ENCODE measurements at regions not wholly inside any gene's neighbourhood (a gene's known extent, or its start where the extent isn't known, plus 50 kb on each side); places are given as distances from the start of the nearest gene placed in this dataset.

GRCh38 chr13:102956449-102956848 lies 109.8 kb downstream of the SLC10A2 start:
- Mint-ChIP-seq H3K27me3 (ENCODE audit: low read depth) (peaks cover 3% of the 10 kb centered on the region), H3K36me3 (ENCODE audit: low read depth) (no peaks in the 10 kb centered on the region), H3K9me3 (no peaks in the 10 kb centered on the region), H3K27ac (no peak overlapping the region), H3K4me3 (no peak overlapping the region), H3K4me1 (ENCODE audit: low read depth) (no peaks in the 10 kb centered on the region)
- CTCF ChIA-PET: no interaction called here
- no peak for DNase-seq
- intact Hi-C loops (cut with micrococcal nuclease): no loop called here

- intact Hi-C loops (cut with micrococcal nuclease): no loop called here
- Mint-ChIP-seq H3K27ac (no peak overlapping the region), H3K9me3 (no peaks in the 10 kb centered on the region), H3K27me3 (ENCODE audit: low read depth) (peaks cover under 1% of the 10 kb centered on the region), H3K4me3 (no peak overlapping the region), H3K4me1 (ENCODE audit: low read depth) (no peaks in the 10 kb centered on the region), H3K36me3 (ENCODE audit: low read depth) (no peaks in the 10 kb centered on the region)
- CTCF ChIA-PET: no interaction called here
- no peak for DNase-seq
Observed at GRCh38 chr13:102954350-102954749, 108.5 kb downstream of the ERCC5 start.

- H3K27ac Mint-ChIP-seq: no peak overlapping the region
- peaks cover 9% of the 10 kb centered on the region for H3K27me3 Mint-ChIP-seq (ENCODE audit: low read depth)
- H3K36me3 Mint-ChIP-seq (ENCODE audit: low read depth): no peaks in the 10 kb centered on the region
- intact Hi-C loops (cut with micrococcal nuclease): no loop called here
- H3K4me3 Mint-ChIP-seq: no peak overlapping the region
- no peaks in the 10 kb centered on the region for H3K9me3 Mint-ChIP-seq
- no peaks in the 10 kb centered on the region for H3K4me1 Mint-ChIP-seq (ENCODE audit: low read depth)
- CTCF ChIA-PET: no interaction called here
- no peak for DNase-seq
Observed at GRCh38 chr13:102951808-102952207, 106.0 kb downstream of the ERCC5 start.

GRCh38 chr13:102947745-102948405 lies 102.0 kb downstream of the ERCC5 start:
- Mint-ChIP-seq H3K27me3 (ENCODE audit: low read depth) (peaks cover 15% of the 10 kb centered on the region), H3K27ac (no peak overlapping the region), H3K4me3 (no peak overlapping the region), H3K4me1 (ENCODE audit: low read depth) (no peaks in the 10 kb centered on the region), H3K9me3 (no peaks in the 10 kb centered on the region), H3K36me3 (ENCODE audit: low read depth) (no peaks in the 10 kb centered on the region)
- no peak for DNase-seq
- intact Hi-C loops (cut with micrococcal nuclease): no loop called here
- CTCF ChIA-PET: no interaction called here

GRCh38 chr13:102945886-102946285 lies 100.1 kb downstream of the ERCC5 start:
- H3K9me3 Mint-ChIP-seq: peaks cover 3% of the 10 kb centered on the region
- H3K36me3 Mint-ChIP-seq (ENCODE audit: low read depth): no peaks in the 10 kb centered on the region
- no peak overlapping the region for H3K4me3 Mint-ChIP-seq
- peaks cover 22% of the 10 kb centered on the region for H3K27me3 Mint-ChIP-seq (ENCODE audit: low read depth)
- no peak overlapping the region for H3K27ac Mint-ChIP-seq
- DNase-seq: no peak
- intact Hi-C loops (cut with micrococcal nuclease): no loop called here
- H3K4me1 Mint-ChIP-seq (ENCODE audit: low read depth): no peaks in the 10 kb centered on the region
- CTCF ChIA-PET: no interaction called here

GRCh38 chr13:102945324-102945815 lies 99.5 kb downstream of the ERCC5 start:
- no peak overlapping the region for H3K27ac Mint-ChIP-seq
- H3K36me3 Mint-ChIP-seq (ENCODE audit: low read depth): no peaks in the 10 kb centered on the region
- no peak overlapping the region for H3K4me3 Mint-ChIP-seq
- DNase-seq: no peak
- CTCF ChIA-PET: no interaction called here
- intact Hi-C loops (cut with micrococcal nuclease): no loop called here
- peaks cover 23% of the 10 kb centered on the region for H3K27me3 Mint-ChIP-seq (ENCODE audit: low read depth)
- no peaks in the 10 kb centered on the region for H3K4me1 Mint-ChIP-seq (ENCODE audit: low read depth)
- peaks cover 3% of the 10 kb centered on the region for H3K9me3 Mint-ChIP-seq

- intact Hi-C loops (cut with micrococcal nuclease): no loop called here
- Mint-ChIP-seq H3K4me3 (no peak overlapping the region), H3K27ac (no peak overlapping the region), H3K36me3 (ENCODE audit: low read depth) (no peaks in the 10 kb centered on the region), H3K4me1 (ENCODE audit: low read depth) (no peaks in the 10 kb centered on the region), H3K9me3 (peaks cover 3% of the 10 kb centered on the region), H3K27me3 (ENCODE audit: low read depth) (peaks cover 26% of the 10 kb centered on the region)
- DNase-seq: no peak
- CTCF ChIA-PET: no interaction called here
Observed at GRCh38 chr13:102944821-102945220, 99.0 kb downstream of the ERCC5 start.

- Mint-ChIP-seq H3K4me1 (ENCODE audit: low read depth) (no peaks in the 10 kb centered on the region), H3K27me3 (ENCODE audit: low read depth) (peaks cover 21% of the 10 kb centered on the region), H3K4me3 (no peak overlapping the region), H3K36me3 (ENCODE audit: low read depth) (no peaks in the 10 kb centered on the region), H3K27ac (no peak overlapping the region), H3K9me3 (peaks cover 3% of the 10 kb centered on the region)
- intact Hi-C loops (cut with micrococcal nuclease): no loop called here
- no peak for DNase-seq
- CTCF ChIA-PET: no interaction called here
Observed at GRCh38 chr13:102940770-102941169, 94.9 kb downstream of the ERCC5 start.

GRCh38 chr13:102940143-102940542 lies 94.3 kb downstream of the ERCC5 start:
- DNase-seq: no peak
- peaks cover 21% of the 10 kb centered on the region for H3K27me3 Mint-ChIP-seq (ENCODE audit: low read depth)
- H3K4me3 Mint-ChIP-seq: no peak overlapping the region
- H3K27ac Mint-ChIP-seq: no peak overlapping the region
- peaks cover 3% of the 10 kb centered on the region for H3K9me3 Mint-ChIP-seq
- H3K36me3 Mint-ChIP-seq (ENCODE audit: low read depth): no peaks in the 10 kb centered on the region
- H3K4me1 Mint-ChIP-seq (ENCODE audit: low read depth): no peaks in the 10 kb centered on the region
- CTCF ChIA-PET: no interaction called here
- intact Hi-C loops (cut with micrococcal nuclease): no loop called here

- no peaks in the 10 kb centered on the region for H3K36me3 Mint-ChIP-seq (ENCODE audit: low read depth)
- CTCF ChIA-PET: no interaction called here
- no peak for DNase-seq
- H3K4me1 Mint-ChIP-seq (ENCODE audit: low read depth): no peaks in the 10 kb centered on the region
- no peak overlapping the region for H3K4me3 Mint-ChIP-seq
- no peak overlapping the region for H3K27ac Mint-ChIP-seq
- peaks cover 15% of the 10 kb centered on the region for H3K27me3 Mint-ChIP-seq (ENCODE audit: low read depth)
- intact Hi-C loops (cut with micrococcal nuclease): no loop called here
- H3K9me3 Mint-ChIP-seq: no peaks in the 10 kb centered on the region
Observed at GRCh38 chr13:102935896-102936321, 90.1 kb downstream of the ERCC5 start.

GRCh38 chr13:102933523-102933922 lies 87.7 kb downstream of the ERCC5 start:
- Mint-ChIP-seq H3K4me1 (ENCODE audit: low read depth) (no peaks in the 10 kb centered on the region), H3K27ac (no peak overlapping the region), H3K36me3 (ENCODE audit: low read depth) (no peaks in the 10 kb centered on the region), H3K9me3 (no peaks in the 10 kb centered on the region), H3K4me3 (no peak overlapping the region), H3K27me3 (ENCODE audit: low read depth) (peaks cover 16% of the 10 kb centered on the region)
- intact Hi-C loops (cut with micrococcal nuclease): no loop called here
- CTCF ChIA-PET: no interaction called here
- DNase-seq: no peak

GRCh38 chr13:102933122-102933521 lies 87.3 kb downstream of the ERCC5 start:
- no peak overlapping the region for H3K4me3 Mint-ChIP-seq
- peaks cover 12% of the 10 kb centered on the region for H3K27me3 Mint-ChIP-seq (ENCODE audit: low read depth)
- intact Hi-C loops (cut with micrococcal nuclease): no loop called here
- no peak overlapping the region for H3K27ac Mint-ChIP-seq
- no peak for DNase-seq
- H3K4me1 Mint-ChIP-seq (ENCODE audit: low read depth): no peaks in the 10 kb centered on the region
- H3K36me3 Mint-ChIP-seq (ENCODE audit: low read depth): no peaks in the 10 kb centered on the region
- CTCF ChIA-PET: interaction anchor here (0.6 kb wide), 1 partner anchor 13 kb away, joined by 3 read pairs; no protein-coding TSS in a partner anchor
- H3K9me3 Mint-ChIP-seq: no peaks in the 10 kb centered on the region

GRCh38 chr13:102932331-102932730 lies 86.5 kb downstream of the ERCC5 start:
- no peak overlapping the region for H3K4me3 Mint-ChIP-seq
- intact Hi-C loops (cut with micrococcal nuclease): no loop called here
- no peaks in the 10 kb centered on the region for H3K4me1 Mint-ChIP-seq (ENCODE audit: low read depth)
- H3K9me3 Mint-ChIP-seq: no peaks in the 10 kb centered on the region
- H3K27me3 Mint-ChIP-seq (ENCODE audit: low read depth): peaks cover 17% of the 10 kb centered on the region
- H3K27ac Mint-ChIP-seq: no peak overlapping the region
- CTCF ChIA-PET: no interaction called here
- DNase-seq: no peak
- no peaks in the 10 kb centered on the region for H3K36me3 Mint-ChIP-seq (ENCODE audit: low read depth)
